ENCODE measurements at regions not wholly inside any gene's neighbourhood (a gene's known extent, or its start where the extent isn't known, plus 50 kb on each side); places are given as distances from the start of the nearest gene placed in this dataset.

DNA sequence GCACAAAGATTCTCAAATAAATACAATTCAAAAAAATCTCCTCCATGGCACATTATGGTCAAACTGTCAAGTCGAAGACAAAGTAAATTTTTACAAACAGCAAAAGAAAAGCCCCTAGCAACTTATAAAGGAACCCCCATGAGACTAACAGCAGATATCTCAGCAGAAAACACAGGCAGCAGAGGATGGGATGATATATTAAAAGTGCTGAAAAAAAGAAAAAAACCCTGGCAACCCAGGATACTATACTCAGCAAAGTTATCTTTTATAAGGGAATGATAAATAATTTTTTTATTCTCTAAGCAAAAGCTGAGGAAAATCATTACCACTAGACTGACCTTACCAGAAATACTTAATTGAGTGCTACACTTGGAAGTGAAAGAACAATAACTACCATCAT lies 326.4 kb downstream of the CYRIA start:
- no peaks in the 10 kb centered on the region for H3K27me3 ChIP-seq (ENCODE audit: control insufficient read depth, insufficient read depth, low read length)
- H3K4me1 ChIP-seq = no peaks in the 10 kb centered on the region
- no peak overlapping the region for H3K4me3 ChIP-seq (ENCODE audit: low read depth, low read length)
- no peak overlapping the region for H2AFZ ChIP-seq
- no peaks in the 10 kb centered on the region for H3K79me2 ChIP-seq
- TF ChIP-seq, protein P1, sequence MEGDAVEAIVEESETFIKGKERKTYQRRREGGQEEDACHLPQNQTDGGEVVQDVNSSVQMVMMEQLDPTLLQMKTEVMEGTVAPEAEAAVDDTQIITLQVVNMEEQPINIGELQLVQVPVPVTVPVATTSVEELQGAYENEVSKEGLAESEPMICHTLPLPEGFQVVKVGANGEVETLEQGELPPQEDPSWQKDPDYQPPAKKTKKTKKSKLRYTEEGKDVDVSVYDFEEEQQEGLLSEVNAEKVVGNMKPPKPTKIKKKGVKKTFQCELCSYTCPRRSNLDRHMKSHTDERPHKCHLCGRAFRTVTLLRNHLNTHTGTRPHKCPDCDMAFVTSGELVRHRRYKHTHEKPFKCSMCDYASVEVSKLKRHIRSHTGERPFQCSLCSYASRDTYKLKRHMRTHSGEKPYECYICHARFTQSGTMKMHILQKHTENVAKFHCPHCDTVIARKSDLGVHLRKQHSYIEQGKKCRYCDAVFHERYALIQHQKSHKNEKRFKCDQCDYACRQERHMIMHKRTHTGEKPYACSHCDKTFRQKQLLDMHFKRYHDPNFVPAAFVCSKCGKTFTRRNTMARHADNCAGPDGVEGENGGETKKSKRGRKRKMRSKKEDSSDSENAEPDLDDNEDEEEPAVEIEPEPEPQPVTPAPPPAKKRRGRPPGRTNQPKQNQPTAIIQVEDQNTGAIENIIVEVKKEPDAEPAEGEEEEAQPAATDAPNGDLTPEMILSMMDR (IDR thresholded peaks at IDR 0.05) = no peak
- H3K9me3 ChIP-seq (ENCODE audit: control insufficient read depth, low read length) = no peaks in the 10 kb centered on the region
- no peak overlapping the region for H3K9ac ChIP-seq
- no peaks in the 10 kb centered on the region for H3K36me3 ChIP-seq (ENCODE audit: control insufficient read depth, insufficient read depth, low read length)
- H3K4me2 ChIP-seq (ENCODE audit: low read length) = no peak overlapping the region
- H3K27ac ChIP-seq = no peak overlapping the region

DNA sequence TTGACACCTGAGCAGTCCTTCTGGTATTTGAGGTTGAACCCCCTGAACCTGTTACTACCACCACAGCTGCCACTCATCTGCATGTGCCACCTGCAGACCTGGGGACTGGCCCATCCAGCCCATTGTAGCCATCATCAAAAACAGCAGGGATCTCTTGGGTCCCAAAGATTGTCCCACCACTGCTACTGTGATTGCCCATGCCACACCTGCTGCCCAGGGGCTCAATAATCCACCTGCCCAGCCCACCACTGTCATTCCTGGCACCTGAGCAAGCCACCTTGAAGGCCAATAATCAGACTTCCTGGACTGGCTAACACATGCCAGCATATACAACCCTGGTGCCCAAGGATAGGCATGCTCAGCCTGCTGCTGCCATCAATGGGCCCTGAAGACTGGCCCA lies 327.6 kb downstream of the CYRIA start:
- no peaks in the 10 kb centered on the region for H3K79me2 ChIP-seq
- H3K36me3 ChIP-seq (ENCODE audit: control insufficient read depth, insufficient read depth, low read length) = no peaks in the 10 kb centered on the region
- TF ChIP-seq, protein P1 (IDR thresholded peaks at IDR 0.05) = no peak
- H3K27ac ChIP-seq = no peak overlapping the region
- H3K9ac ChIP-seq = no peak overlapping the region
- no peaks in the 10 kb centered on the region for H3K4me1 ChIP-seq
- no peak overlapping the region for H2AFZ ChIP-seq
- H3K4me2 ChIP-seq (ENCODE audit: low read length) = no peak overlapping the region
- no peaks in the 10 kb centered on the region for H3K27me3 ChIP-seq (ENCODE audit: control insufficient read depth, insufficient read depth, low read length)
- H3K9me3 ChIP-seq (ENCODE audit: control insufficient read depth, low read length) = no peaks in the 10 kb centered on the region
- H3K4me3 ChIP-seq (ENCODE audit: low read depth, low read length) = no peak overlapping the region

DNA sequence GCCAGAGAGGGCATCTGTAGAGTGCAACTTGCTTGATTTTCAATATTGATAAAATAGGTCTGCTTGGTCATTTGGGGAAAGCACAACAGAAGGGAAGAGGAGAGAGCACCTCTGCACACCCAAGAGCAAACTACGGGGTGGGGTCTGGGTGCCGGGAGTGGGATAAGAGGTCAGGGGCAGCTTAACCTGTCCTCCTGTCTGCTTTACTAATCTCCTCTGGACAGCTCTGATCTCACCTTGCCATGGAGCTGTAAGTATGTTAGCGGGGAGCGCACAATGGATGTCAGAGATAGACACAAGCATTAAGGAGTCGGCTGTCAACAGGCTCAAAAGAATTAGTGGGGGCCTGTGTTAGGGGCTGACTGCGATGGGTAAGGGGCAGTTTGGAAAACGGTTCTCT lies 328.7 kb downstream of the CYRIA start:
- TF ChIP-seq, protein P1 (IDR thresholded peaks at IDR 0.05) = no peak
- Histone ChIP-seq H3K9me3 (ENCODE audit: control insufficient read depth, low read length) (no peaks in the 10 kb centered on the region), H3K9ac (no peak overlapping the region), H3K36me3 (ENCODE audit: control insufficient read depth, insufficient read depth, low read length) (no peaks in the 10 kb centered on the region), H3K4me2 (ENCODE audit: low read length) (no peak overlapping the region), H2AFZ (no peak overlapping the region), H3K4me3 (ENCODE audit: low read depth, low read length) (no peak overlapping the region), H3K27me3 (ENCODE audit: control insufficient read depth, insufficient read depth, low read length) (no peaks in the 10 kb centered on the region), H3K27ac (no peak overlapping the region), H3K79me2 (no peaks in the 10 kb centered on the region), H3K4me1 (no peaks in the 10 kb centered on the region)

DNA sequence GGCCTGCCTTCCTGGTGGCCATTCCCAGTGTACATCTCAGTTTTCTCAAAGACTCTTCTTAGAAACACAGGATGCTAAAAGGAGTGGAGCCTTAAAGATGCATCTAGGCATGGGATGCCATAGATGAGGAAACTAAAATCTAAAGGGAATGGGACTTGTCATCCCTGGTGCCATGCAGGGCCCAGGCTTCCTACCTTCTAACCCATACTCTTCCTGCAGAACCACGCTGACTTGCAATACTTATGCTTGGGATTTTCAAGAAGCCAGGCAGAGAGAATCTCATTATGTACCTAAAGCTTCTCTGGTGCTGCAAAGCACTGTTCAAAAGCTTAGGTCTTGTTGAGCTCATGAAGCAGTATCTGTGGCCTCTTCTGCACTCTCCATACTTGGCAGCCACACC lies 329.1 kb downstream of the CYRIA start:
- H3K36me3 ChIP-seq (ENCODE audit: control insufficient read depth, insufficient read depth, low read length) = no peaks in the 10 kb centered on the region
- H3K9ac ChIP-seq = no peak overlapping the region
- H3K4me3 ChIP-seq (ENCODE audit: low read depth, low read length) = no peak overlapping the region
- no peaks in the 10 kb centered on the region for H3K9me3 ChIP-seq (ENCODE audit: control insufficient read depth, low read length)
- TF ChIP-seq, protein P1 (IDR thresholded peaks at IDR 0.05) = no peak
- no peaks in the 10 kb centered on the region for H3K4me1 ChIP-seq
- H2AFZ ChIP-seq = no peak overlapping the region
- H3K27ac ChIP-seq = no peak overlapping the region
- H3K4me2 ChIP-seq (ENCODE audit: low read length) = no peak overlapping the region
- H3K79me2 ChIP-seq = no peaks in the 10 kb centered on the region
- no peaks in the 10 kb centered on the region for H3K27me3 ChIP-seq (ENCODE audit: control insufficient read depth, insufficient read depth, low read length)

DNA sequence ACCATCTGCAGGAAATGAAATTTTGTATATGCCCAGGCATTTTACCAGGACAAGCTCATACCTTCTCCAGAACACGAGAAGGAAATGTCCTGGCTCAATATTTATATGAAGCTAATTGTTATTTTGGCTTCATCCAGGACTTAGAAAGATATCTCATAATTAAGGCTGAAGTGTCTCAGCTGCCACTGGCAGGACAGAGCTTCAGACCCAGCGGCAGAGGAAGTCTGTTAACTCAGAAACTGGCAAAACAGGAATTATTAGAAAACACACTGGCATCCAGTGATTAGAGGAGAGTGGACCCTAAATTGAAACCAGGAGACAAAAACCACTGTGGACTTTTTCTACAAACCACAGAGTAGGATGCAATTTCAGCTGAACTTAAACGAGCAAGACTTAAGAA lies 329.7 kb downstream of the CYRIA start:
- Histone ChIP-seq H2AFZ (no peak overlapping the region), H3K79me2 (no peaks in the 10 kb centered on the region), H3K36me3 (ENCODE audit: control insufficient read depth, insufficient read depth, low read length) (no peaks in the 10 kb centered on the region), H3K27ac (no peak overlapping the region), H3K9ac (no peak overlapping the region), H3K4me1 (no peaks in the 10 kb centered on the region), H3K27me3 (ENCODE audit: control insufficient read depth, insufficient read depth, low read length) (no peaks in the 10 kb centered on the region), H3K9me3 (ENCODE audit: control insufficient read depth, low read length) (no peaks in the 10 kb centered on the region), H3K4me3 (ENCODE audit: low read depth, low read length) (no peak overlapping the region), H3K4me2 (ENCODE audit: low read length) (no peak overlapping the region)
- TF ChIP-seq, protein P1 (IDR thresholded peaks at IDR 0.05) = no peak
